ENCODE measurements at regions not wholly inside any gene's neighbourhood (a gene's known extent, or its start where the extent isn't known, plus 50 kb on each side); places are given as distances from the start of the nearest gene placed in this dataset.
A peak's percentile ranks its signal among the peaks of the same experiment; 100 is the strongest.

- H3K9me3 ChIP-seq = no peaks in the 10 kb centered on the region
- H3K27me3 ChIP-seq = no peaks in the 10 kb centered on the region
- H3K27ac ChIP-seq = no peak overlapping the region
- H3K36me3 ChIP-seq = no peaks in the 10 kb centered on the region
- 89 to 97% (median 90%) methylated on average over 2 of the region's 2 CpGs for WGBS, 3 donors
- TF ChIP-seq EP300 (IDR thresholded peaks at IDR 0.05) (no peak), CTCF (IDR thresholded peaks at IDR 0.05) (no peak), POLR2A (IDR thresholded peaks at IDR 0.05) (no peak)
- no peak for DNase-seq
- H3K4me1 ChIP-seq (ENCODE audit: insufficient read depth) = no peaks in the 10 kb centered on the region
- intact Hi-C loops (cut with DNase I) = no loop called here
- H3K4me3 ChIP-seq = no peak overlapping the region
Measured at GRCh38 chr6:156638581-156638980, 138.6 kb upstream of the ARID1B start.

GRCh38 chr6:156634951-156635371 is 142.2 kb upstream of the ARID1B start:
- Histone ChIP-seq H3K4me3 (peak overlapping the region; percentile 33), H3K27ac (peak overlapping the region in 1 of 2 donors; percentile 35), H3K4me1 (ENCODE audit: insufficient read depth) (no peaks in the 10 kb centered on the region), H3K27me3 (no peaks in the 10 kb centered on the region), H3K36me3 (no peaks in the 10 kb centered on the region), H3K9me3 (no peaks in the 10 kb centered on the region)
- intact Hi-C loops (cut with DNase I) = loop anchor here in 1 of 4 donors (5.0 kb wide), 1 partner anchor 1778 kb away; no protein-coding TSS in a partner anchor
- DNase-seq = peak in 2 of 5 donors; percentile 22 to 54
- 3 to 9% (median 5%) methylated on average over 9 of the region's 9 CpGs for WGBS, 3 donors
- TF ChIP-seq POLR2A (IDR thresholded peaks at IDR 0.05) (no peak), EP300 (IDR thresholded peaks at IDR 0.05) (no peak), CTCF (IDR thresholded peaks at IDR 0.05) (no peak)

GRCh38 chr6:156634048-156634447 is 143.1 kb upstream of the ARID1B start:
- H3K27me3 ChIP-seq = no peaks in the 10 kb centered on the region
- no peak overlapping the region for H3K4me3 ChIP-seq
- no peak overlapping the region for H3K27ac ChIP-seq
- whole genome bisulfite sequencing, 3 donors = 83 to 91% (median 88%) methylated on average over 4 of the region's 4 CpGs
- H3K9me3 ChIP-seq = no peaks in the 10 kb centered on the region
- intact Hi-C loops (cut with DNase I) = loop anchor here in 1 of 4 donors (5.0 kb wide), 1 partner anchor 1777 kb away; no protein-coding TSS in a partner anchor
- TF ChIP-seq EP300 (IDR thresholded peaks at IDR 0.05) (no peak), CTCF (IDR thresholded peaks at IDR 0.05) (no peak), POLR2A (IDR thresholded peaks at IDR 0.05) (no peak)
- H3K4me1 ChIP-seq (ENCODE audit: insufficient read depth) = no peaks in the 10 kb centered on the region
- no peaks in the 10 kb centered on the region for H3K36me3 ChIP-seq
- DNase-seq = no peak

GRCh38 chr6:156633291-156633690 is 143.9 kb upstream of the ARID1B start:
- Histone ChIP-seq H3K4me1 (ENCODE audit: insufficient read depth) (no peaks in the 10 kb centered on the region), H3K9me3 (no peaks in the 10 kb centered on the region), H3K27me3 (no peaks in the 10 kb centered on the region), H3K27ac (no peak overlapping the region), H3K4me3 (no peak overlapping the region), H3K36me3 (no peaks in the 10 kb centered on the region)
- intact Hi-C loops (cut with DNase I) = loop anchor here in 1 of 4 donors (5.0 kb wide), 1 partner anchor 1776 kb away; no protein-coding TSS in a partner anchor
- no peak for DNase-seq
- WGBS, 3 donors = 87 to 92% (median 88%) methylated on average over 11 of the region's 11 CpGs
- TF ChIP-seq CTCF (IDR thresholded peaks at IDR 0.05) (no peak), POLR2A (IDR thresholded peaks at IDR 0.05) (no peak), EP300 (IDR thresholded peaks at IDR 0.05) (no peak)
